ENCODE measurements at regions not wholly inside any gene's neighbourhood (a gene's known extent, or its start where the extent isn't known, plus 50 kb on each side); places are given as distances from the start of the nearest gene placed in this dataset.
"Not testable (repeated sequence)": the region's sequence is repeated elsewhere in the genome, so short reads cannot be mapped to it uniquely, and the experiment has no call there.

DNA sequence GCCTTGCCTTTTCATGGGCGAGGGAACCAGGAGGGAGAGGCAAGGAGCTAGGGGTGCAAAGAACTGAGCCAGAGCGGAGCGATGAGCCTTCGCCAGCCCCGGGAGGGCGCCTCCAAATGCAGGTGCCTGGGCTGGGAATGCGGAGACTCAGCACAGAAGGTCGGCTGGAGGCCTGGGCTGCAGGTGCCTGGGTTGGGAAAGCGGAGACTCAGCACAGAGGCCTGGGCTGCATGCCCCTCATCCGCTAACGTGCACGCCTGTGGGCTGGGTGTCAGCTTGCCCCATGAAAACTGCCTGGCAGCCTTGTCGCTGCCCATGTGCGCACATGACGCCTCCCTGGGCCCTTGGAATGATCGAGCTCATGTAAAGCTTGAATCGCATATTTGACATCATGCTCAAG lies 51.8 kb downstream of the POM121L12 start:
- DNase-seq: no peak

DNA sequence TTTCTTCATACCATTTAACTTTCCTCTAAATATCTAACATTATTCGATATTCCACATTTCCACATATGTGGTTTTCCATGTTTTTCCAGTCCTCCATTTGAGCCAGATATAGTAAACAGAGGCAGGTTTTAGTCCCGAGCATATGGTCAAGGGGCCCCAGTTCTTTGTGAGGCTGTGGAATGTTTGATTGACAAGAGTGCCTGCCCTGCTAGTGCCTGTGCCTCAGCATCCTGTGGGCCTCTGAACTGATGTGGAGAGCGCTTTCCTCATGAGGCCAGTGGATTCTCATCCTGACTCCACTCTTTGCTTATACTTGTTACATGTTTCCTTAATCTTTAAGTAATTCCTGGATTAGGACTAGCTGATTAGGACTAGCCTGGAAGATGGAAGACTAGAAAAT lies 58.8 kb downstream of the POM121L12 start:
- no peak for DNase-seq

DNA sequence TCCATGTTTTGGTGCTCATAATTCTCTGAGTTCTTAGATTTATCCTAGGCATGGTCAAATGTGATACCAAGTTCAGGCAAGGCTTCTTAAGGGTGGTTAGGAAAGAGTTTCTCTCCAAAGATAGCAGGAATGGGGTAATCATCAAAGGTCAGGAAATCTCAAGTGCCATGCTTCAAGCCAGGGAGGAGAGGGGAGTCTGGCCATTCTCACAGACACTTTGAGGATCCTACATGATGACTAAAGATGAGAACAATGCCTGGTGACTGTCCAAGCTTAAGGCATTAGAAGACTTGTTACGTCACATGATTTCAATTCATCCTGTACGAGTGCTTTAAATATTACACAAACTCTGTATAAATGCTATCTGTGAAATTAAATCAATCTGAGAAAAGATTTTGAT lies 59.4 kb downstream of the POM121L12 start:
- no peak for DNase-seq

DNA sequence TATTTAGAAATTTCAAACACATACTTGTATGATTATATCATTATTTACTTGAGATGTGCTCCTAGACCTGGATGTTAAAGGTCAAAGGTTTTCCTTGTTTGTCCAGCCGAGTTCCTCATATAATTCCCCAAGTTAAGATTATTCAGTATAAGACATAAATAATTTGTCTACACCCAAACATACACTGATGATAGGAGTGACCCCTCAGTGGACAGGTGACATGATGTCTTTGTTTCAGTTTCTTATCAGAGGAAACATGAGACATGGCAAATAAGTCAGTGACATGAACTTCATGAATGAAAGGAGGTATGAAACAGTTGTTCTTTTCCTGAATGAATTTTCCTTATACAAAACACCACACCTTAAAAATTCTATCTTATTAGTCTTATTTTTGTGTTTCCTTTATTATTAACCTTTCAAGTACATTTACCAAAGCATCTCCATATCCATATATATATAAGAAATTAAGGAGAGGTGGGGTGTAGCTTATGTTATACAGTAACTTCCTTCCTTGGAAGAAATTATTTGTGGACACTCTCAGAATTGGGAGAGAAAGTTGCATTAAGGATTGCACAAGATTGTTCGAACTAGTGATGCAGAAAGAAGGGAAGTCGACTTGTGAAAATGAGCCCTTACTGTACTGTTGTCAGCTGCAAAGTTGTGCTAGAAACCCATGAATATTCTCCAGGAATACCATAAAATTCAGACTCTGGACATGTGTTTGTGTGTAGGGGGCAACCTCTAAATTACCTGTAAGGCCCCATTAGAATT lies 60.5 kb downstream of the POM121L12 start:
- no peak for DNase-seq

DNA sequence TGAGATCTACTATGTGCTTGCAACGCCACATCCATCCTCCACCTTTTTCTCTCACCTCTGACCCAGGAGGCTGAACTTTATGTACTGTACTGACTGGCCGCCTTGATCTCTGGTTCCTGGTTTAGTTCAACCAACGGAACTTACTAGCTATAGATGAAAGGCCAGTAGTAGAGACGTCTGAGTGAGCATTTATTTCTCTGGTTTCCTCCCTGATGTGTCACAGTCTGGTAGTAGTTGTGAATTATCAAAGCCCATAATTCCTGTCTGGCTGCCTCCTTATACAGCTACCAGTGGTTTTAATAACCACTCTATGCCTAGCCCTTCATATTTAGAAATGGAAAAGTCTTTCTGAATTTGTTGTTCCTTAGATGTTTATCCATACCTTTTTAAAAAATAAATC lies 64.7 kb downstream of the POM121L12 start:
- DNase-seq: no peak

DNA sequence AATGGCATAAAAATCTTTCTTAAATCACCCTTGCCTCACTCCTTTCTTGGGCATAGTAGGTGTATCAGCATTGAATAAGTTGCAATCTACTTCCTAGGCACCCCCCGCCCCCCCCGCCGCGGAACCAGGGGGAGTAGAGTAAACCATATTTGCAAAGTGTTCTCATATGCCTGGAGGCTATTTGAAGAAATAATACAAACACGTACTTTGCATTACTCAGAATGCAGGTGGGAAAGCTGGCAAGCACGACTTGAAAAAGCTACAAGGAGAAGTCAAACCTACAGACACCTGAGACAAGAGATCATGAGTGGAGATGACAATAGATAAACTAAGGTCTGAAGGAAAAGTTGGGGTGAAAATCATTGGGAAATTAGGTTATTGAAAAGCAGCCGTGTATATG lies 65.6 kb downstream of the POM121L12 start:
- DNase-seq: no peak

DNA sequence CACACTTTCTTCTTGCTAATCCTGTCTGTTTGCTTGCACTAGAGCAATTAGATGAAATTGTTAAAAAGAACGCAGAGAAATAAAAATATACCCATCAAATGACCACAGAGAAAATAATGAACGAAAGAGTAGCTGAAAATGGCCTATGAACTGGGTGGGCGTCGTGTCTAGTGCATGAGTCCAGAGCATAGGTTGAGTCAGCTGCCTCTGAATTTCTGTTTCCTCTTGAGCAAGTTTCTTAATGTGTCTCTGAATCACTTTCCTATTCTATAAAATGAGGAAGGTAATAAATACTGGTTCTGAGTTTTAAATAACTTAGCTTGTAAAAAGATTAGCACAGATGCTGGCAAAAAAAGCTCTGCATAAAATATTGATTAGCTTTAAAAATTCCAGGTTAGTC lies 75.0 kb downstream of the POM121L12 start:
- no peak for DNase-seq

DNA sequence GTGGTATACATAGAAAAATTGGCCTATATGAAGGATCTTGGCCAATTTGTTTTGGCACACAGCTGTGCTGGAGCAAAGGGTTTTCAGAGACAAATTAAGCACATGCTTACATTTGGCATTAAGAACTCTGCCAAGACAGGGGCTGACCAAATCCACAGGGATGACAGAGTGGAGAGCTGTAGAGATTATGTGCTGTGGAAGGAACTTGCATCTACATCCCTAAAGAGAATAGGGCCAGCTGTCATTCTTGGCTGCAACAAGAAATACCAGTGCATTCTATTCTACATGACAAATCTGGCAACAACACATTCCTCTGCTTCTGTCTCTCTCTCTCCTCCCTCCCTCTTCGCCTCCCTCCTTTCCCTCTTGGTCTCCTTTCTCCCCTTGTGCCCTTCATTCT lies 75.6 kb downstream of the POM121L12 start:
- no peak for DNase-seq

DNA sequence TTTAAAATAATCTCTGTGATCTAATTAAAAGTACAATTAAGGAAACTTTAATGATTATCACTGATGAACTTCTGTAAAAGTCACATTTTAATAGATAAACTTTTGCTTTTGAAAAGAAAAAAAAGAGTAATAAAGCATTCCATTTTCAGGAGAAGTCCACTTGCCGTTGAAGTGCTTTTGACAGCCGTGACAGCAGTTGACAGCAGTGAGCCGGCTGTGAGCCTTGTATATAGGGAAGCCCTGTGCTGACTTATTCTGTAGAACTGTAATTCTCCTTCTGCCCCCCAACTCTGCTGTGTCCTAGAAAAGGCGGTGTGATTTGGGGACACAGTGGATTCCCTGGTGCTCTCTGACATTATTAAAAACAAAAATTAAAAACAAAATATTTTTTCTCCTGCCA lies 78.0 kb downstream of the POM121L12 start:
- DNase-seq: no peak

DNA sequence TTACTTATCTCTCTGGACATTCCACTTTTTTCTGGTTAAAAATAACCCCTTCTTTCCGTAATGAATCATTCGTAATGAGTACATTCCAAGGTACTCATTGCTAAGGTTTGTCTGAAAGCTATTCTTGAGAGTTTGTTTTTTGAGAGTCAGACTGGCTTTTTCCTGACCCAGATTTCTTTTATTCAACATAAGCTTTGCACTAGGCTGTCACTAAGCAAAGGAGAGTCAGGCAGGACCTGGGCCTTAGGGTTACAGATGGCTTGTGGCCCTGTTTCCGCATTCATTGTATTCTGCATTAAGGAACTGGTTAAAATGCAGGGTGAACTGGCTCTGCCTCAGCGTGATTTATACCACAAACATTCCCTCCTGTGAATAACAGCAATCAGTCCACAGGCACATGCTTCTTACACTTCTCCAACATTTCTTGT lies 84.1 kb downstream of the POM121L12 start:
- DNase-seq: no peak

DNA sequence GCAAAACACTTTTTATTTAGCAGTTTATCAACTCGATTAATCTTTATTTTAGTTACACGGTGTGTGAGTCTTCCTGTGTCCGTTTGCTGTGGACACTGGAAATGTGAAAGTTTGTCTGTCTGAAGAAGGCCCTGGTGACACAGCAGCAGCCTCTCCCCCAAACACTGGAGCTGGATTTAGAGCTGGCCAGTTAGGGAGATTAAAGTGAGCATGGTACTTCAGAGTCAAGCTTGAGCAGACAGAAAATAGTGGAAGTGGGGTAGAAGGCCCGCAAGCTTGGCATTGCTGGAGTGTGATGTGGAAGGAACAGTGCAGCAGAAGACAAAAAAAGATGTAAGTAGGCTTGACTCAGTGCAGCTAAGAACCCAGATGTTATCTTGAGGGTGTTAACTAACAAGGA lies 85.9 kb downstream of the POM121L12 start:
- DNase-seq: no peak

DNA sequence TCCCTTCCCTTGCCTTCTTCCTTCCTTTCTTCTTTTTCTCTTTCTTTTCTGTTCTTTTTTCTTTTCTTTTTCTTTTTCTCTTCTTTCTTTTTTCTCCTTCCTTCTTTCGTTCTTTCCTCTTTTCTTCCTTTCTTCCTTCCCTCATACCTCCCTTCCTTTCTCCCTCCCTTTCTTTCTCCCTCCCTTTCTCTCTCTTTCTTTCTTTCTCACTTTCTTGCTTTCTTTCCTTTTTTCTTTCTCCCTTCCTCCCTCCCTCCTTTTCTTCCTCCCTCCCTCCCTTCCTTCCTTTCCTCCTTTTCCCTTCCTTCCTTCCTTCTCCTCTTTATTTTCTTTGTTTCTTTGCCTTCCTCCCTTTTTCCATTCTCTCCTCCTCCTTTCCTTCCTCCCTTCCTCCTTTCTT lies 96.3 kb downstream of the POM121L12 start:
- DNase-seq: no peak

DNA sequence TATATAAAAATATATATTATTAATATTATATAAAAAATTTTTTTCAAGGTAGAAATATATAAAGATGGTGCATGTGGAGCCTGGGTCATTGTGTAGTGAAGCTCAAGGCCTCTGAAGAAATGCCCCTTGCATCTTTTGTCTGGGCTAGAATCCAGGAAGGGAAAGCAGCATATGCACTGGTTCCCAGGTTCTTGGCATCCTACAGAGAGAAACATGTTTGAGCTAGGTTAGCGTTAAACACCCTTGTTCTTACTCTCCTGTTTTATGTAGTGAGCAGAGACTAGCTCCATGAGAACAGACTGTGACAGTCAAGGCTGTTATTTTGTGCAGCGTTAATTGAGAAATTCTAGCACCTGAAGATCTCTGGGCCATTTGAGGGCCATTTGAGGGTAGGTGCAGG lies 116.1 kb downstream of the POM121L12 start:
- no peak for DNase-seq

DNA sequence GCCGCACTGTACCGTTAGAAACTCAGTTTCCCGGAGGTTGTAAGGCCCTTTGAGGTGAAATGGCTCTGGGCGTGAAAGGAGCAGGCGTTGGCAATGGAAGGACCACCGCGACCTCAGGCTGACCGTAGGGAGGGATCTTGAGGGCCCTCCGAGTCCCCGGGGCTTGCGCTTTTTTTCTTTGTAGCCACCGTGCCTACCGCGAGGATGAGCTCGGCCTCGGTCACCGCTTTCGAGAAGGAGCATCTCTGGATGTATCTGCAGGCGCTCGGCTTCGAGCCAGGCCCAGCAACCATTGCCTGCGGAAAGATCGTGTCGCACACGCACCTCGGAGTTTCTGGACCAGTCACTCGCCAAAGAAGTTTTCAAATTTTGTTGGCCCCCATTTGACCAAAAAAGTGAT lies 151.8 kb downstream of the POM121L12 start:
- not testable (repeated sequence) for DNase-seq

DNA sequence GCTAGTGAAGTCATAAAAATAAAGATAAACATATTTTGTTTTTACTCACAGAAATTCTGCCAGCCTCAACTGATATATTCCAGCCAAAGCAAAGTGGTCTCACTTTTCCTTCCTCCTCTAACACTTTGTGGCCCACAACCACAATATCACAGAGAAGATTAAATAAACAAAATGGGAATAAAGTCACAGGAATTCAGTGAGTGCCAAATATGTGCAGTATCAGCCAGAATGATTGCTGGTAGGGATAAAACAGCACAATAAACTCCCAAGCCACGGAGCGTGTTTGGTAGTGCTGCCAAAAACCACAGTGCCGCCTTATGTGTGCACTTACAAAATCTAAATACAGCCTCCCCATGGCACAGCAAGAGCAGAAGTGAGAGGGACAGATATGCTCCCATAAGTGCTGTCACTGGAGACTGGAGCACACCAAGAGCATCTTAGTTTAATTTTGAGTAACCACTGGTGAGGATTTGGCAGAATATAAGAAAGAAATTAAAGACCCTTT lies 155.8 kb downstream of the POM121L12 start:
- no peak for DNase-seq

DNA sequence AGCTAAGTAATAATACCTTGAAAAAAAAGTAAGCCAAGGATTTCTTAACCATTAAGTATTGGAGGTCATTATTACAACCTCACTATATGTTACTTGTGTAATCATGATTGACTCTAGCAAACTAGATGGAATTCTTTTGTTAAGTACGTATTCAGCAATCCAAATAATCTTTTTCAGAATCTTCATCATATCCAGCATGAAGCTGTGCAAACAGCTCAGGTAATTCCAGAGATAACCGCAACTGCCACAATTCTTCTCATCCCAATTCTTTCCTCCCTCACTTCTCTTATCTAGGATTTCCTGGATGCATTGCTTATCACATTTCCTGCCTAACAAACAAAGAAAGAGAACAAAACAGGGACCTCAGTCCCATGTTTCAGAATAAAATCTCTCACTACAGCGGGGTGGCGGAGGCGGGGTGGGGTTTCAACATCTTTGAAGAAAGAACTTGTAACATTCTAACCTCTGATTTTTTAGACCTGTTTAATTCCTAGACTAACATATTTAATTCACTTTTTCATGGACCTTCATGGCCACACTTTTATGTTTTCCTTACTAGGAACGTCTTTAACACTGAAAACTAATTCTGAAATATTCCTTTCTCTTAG lies 156.5 kb downstream of the POM121L12 start:
- no peak for DNase-seq

DNA sequence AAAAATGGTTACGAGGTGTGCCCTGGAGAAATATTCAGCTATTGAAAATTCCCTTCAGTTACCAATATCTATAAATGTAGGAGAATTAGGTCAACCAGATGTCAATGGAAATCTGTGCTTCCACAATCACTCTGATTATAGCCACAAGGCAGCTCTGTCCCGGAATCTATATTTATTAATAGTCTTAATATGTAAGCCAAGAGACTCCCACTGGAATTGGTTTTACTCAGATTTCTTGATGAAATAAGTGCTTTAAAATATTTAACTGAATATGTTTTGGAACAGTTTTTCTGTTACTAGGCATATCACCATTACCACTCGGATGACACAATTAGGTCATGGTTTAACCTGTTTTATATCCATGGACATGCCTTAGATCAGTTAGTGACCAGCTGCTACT lies 169.6 kb downstream of the POM121L12 start:
- no peak for DNase-seq

DNA sequence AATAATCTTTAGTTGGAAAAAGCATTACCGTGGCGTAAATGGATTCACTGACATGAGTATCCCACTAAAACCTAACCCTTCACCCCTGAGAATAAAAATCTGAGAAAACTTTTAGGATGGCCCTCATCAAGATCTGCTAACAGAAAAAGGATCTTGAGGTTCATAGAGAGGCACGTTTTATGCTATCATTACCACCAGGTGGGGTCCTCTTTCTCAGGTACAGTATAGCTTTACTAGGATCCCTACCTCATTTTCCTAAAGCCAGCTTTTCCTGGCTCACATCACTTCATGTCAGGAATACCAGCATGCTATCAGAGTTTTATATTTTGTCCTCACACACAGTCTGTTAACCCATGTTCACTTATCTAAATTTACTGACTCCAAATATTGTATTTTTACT lies 173.7 kb downstream of the POM121L12 start:
- DNase-seq: no peak

DNA sequence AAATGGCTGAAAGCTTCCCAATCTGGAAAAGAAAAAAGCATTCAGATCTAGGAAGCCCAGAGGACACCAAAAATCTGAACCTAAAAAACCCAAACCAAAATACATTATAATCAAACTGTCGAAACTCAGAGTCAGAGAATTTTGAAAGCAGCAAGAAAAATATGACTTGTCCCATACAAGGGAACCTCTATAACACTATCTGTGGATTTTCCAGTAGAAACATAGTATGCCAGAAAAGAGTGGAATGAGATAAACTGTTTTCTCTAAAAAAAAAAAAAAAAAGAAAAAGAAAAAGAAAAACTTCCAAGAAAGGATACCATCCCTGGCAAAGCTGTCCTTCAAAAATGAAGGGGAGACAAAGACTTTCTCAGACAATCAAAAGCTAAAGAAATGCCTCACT lies 179.0 kb downstream of the POM121L12 start:
- DNase-seq: no peak

DNA sequence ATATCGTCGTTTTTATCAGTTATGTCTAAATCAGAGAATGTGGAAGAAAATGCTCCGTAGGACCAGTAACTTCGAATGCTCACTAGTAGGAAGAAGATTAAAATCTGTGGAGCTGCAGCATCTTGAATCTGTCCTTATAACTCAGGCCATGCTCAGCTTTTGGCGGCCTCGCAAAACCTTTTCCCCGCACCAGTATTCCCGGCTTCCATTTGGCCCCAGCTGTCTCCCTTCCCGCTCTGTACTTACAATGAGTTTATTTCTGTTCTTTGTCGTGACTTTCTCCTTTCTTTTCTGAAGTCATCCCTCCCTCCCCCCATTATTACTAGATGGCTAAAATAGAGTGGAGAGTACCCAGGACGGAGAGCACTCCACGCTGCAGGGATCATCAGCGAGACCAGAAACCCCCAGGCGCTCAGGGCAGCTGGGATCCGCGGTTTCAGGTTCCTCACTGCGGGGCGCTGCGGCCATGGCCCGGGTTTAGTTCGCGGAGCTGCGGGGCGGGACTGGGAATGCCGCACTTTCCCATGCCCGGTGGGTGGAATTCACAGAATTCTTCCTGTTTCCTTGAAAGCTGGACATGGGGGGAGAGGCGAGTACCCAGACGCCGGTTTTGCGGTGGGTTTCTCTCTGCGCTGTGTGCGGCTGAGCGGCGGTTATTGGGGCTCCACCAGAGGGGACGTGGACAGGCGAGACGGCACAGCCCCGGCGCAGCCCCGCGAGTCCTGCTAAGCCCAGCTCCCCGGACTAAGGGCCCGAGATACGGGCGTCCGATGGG lies 183.5 kb downstream of the POM121L12 start:
- no peak for DNase-seq

DNA sequence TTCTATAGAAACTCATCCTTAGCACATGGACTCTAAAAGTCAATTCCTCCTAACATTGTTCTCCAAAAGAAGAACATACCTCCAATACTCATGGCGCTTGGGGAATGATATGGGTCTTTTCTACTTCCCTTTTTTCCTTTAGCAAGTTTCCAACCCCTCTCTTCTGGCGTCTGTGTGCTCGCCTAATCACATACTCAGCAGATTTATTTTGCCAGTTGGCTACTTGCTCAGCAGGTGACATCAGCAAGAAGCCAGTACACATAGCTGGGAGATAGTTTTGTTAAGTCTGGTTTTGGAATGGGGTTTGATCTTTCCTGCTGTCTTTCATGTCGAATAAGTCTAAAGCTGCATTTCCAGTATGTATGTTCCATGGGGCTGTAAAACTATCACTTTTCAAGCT lies 193.8 kb downstream of the POM121L12 start:
- DNase-seq: no peak

DNA sequence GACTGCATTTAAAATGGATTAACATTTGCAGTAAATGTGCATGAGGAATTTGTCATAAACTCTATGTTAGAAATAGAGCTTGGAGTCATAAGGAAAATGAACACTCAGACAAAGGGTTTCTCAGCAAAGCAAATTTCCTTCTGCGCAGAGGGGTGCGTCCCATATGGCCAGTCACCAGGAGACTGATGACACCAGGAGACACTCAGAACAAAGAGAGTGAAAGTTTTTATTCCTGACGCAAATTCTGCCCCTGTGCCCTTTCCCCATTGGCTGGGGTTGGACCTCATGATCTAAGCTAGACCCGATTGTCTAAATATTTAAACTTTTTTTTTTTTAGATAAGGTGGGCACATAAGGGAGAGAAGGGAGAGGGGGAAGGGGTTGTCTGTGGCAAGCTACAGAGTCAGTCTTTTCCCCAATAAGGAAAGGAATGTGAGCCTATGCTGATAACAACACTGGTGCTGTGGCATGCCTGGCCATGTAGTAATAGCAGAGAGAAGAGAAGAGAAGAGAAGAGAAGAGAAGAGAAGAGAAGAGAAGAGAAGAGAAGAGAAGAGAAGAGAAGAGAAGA lies 202.0 kb downstream of the POM121L12 start:
- no peak for DNase-seq

DNA sequence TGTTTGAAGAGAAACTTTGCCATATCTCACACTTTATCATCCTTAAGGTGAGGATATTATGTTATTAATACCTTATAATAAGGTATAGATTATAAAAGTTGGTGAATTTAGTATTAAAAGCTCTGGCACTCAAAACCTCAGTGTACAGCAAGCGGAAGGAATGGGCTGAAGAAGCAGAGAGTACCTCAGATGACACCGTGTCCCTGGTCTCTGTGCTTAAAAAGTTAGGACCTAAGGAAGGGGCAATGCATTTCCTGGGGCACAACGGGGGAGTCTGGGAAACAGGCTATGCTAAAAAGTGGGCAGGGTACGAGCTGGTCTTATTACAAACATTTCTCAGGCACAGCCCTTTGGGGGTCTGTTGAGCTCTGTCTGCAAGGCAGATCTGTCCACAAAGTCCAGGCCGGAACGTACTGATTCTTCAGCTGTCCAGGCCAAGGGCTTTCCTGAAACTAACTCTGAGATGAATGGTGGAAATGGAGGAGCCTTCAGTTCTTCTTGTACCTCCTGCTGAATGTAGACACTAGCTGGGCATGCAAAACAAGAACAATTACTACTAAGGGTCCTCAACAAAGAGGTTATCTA lies 202.7 kb downstream of the POM121L12 start:
- no peak for DNase-seq
